Activated B cell treated with CpG ODN at 0.5 μM for 24 hours (primary cell): ENCODE measurements at regions not wholly inside any gene's neighbourhood (a gene's known extent, or its start where the extent isn't known, plus 50 kb on each side); places are given as distances from the start of the nearest gene placed in this dataset.

Experiments
- ATAC-seq: fragments of 200-7000 bp; cut with Tn5 transposase; one replicate; pipeline ENCODE4 v1.10.0; 2021; ENCODE audit warnings: low read depth, mild to moderate bottlenecking, moderate library complexity
- CTCF ChIA-PET: fragments of 350-600 bp; sonication (Branson Sonifier 250); formaldehyde crosslinking; loops from one replicate; lab custom pipeline; 2021; ENCODE audit warnings: antibody characterized with exemption; lab: Charles Lee
- POLR2A ChIA-PET: fragments of 350-600 bp; sonication (Branson Sonifier 250); formaldehyde crosslinking; loops from one replicate; lab custom pipeline; 2021; ENCODE audit warnings: antibody characterized with exemption; lab: Charles Lee
- DNase-seq: peaks from one replicate; pipeline ENCODE4 v3.0.0; 2022
- H3K27ac Mint-ChIP-seq: one replicate; pipeline ENCODE4 v1.8.0; 2020; ENCODE audit warnings: mixed read lengths
- H3K27me3 Mint-ChIP-seq: one replicate; pipeline ENCODE4 v1.8.0; 2021; ENCODE audit warnings: mixed read lengths
- H3K36me3 Mint-ChIP-seq: one replicate; pipeline ENCODE4 v1.8.0; 2021; ENCODE audit warnings: low read depth, mixed read lengths
- H3K4me1 Mint-ChIP-seq: one replicate; pipeline ENCODE4 v1.8.0; 2021; ENCODE audit warnings: mixed read lengths
- H3K4me3 Mint-ChIP-seq: one replicate; pipeline ENCODE4 v1.8.0; 2020; ENCODE audit warnings: mild to moderate bottlenecking, mixed read lengths
- H3K9me3 Mint-ChIP-seq: one replicate; pipeline ENCODE4 v1.8.0; 2020; ENCODE audit warnings: mixed read lengths
- CTCF ChIP-seq: fragments of 200-600 bp; IDR thresholded peaks from one replicate; pipeline ENCODE4 v1.8.0; 2022; ENCODE audit warnings: antibody characterized with exemption, mild to moderate bottlenecking
- intact Hi-C: fragments of 100-400 bp; cut with micrococcal nuclease; formaldehyde crosslinking; loops from one replicate; pipeline ENCODE4 v1.15.1; 2024

DNA sequence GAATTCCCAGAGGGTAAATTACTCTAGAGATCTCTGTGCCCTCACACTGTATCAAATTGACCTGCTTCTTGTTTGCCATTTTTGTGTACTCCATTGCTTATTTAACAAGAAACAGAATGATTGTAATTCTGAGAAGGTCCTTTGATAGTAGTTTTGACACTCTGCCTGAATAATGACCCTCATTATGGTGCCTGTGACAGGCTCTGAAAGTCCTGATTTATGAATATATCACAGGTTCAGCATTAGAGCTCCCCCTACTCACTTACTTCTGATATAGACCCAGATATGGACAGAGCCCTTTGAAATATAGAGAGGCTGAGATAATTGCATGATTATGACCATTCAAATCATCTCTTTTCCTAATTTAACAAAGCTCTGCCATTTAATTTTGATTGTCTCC, 465.2 kb downstream of the MDFIC start:
- Mint-ChIP-seq H3K27me3 (no peaks in the 10 kb centered on the region), H3K36me3 (no peaks in the 10 kb centered on the region), H3K4me1 (no peaks in the 10 kb centered on the region), H3K27ac (no peak overlapping the region), H3K4me3 (no peak overlapping the region), H3K9me3 (no peaks in the 10 kb centered on the region)
- CTCF ChIA-PET: interaction anchor here (1.2 kb wide), 1 partner anchor 522 kb away, joined by 4 read pairs; no protein-coding TSS in a partner anchor
- POLR2A ChIA-PET: no interaction called here
- no peak for TF ChIP-seq CTCF
- ATAC-seq (no peak), DNase-seq (no peak)
- intact Hi-C loops: no loop called here

- Mint-ChIP-seq H3K9me3 (no peaks in the 10 kb centered on the region), H3K27ac (no peak overlapping the region), H3K4me1 (no peaks in the 10 kb centered on the region), H3K4me3 (no peak overlapping the region), H3K36me3 (no peaks in the 10 kb centered on the region), H3K27me3 (peaks cover 9% of the 10 kb centered on the region)
- no peak for ATAC-seq
- POLR2A ChIA-PET: no interaction called here
- intact Hi-C loops: no loop called here
- CTCF ChIA-PET: no interaction called here
- DNase-seq: no peak
- no peak for TF ChIP-seq CTCF
These were observed 457.4 kb downstream of the MDFIC start for GRCh38 chr7:115379321-115379720.

- ChIA-PET CTCF (no interaction called here), POLR2A (no interaction called here)
- H3K36me3 Mint-ChIP-seq: no peaks in the 10 kb centered on the region
- H3K27ac Mint-ChIP-seq: no peak overlapping the region
- no peaks in the 10 kb centered on the region for H3K27me3 Mint-ChIP-seq
- H3K4me3 Mint-ChIP-seq: no peak overlapping the region
- TF ChIP-seq CTCF: no peak
- ATAC-seq (no peak), DNase-seq (no peak)
- H3K4me1 Mint-ChIP-seq: peaks cover 3% of the 10 kb centered on the region
- intact Hi-C loops: no loop called here
- H3K9me3 Mint-ChIP-seq: no peaks in the 10 kb centered on the region
These were observed 447.1 kb downstream of the MDFIC start for GRCh38 chr7:115368998-115369397.

GRCh38 chr7:115363916-115364315, 442.0 kb downstream of the MDFIC start:
- peaks cover 7% of the 10 kb centered on the region for H3K4me1 Mint-ChIP-seq
- no peak overlapping the region for H3K27ac Mint-ChIP-seq
- ATAC-seq (no peak), DNase-seq (no peak)
- intact Hi-C loops: no loop called here
- H3K4me3 Mint-ChIP-seq: no peak overlapping the region
- no peaks in the 10 kb centered on the region for H3K27me3 Mint-ChIP-seq
- H3K9me3 Mint-ChIP-seq: no peaks in the 10 kb centered on the region
- TF ChIP-seq CTCF: no peak
- no peaks in the 10 kb centered on the region for H3K36me3 Mint-ChIP-seq
- ChIA-PET POLR2A (no interaction called here), CTCF (no interaction called here)

GRCh38 chr7:115359955-115360354, 438.1 kb downstream of the MDFIC start:
- H3K4me3 Mint-ChIP-seq: no peak overlapping the region
- peaks cover 10% of the 10 kb centered on the region for H3K4me1 Mint-ChIP-seq
- H3K27me3 Mint-ChIP-seq: no peaks in the 10 kb centered on the region
- ATAC-seq: no peak
- intact Hi-C loops: loop anchor here (5.0 kb wide), 2 partner anchors 52 to 492 kb away; no protein-coding TSS in a partner anchor
- TF ChIP-seq CTCF: no peak
- no peaks in the 10 kb centered on the region for H3K9me3 Mint-ChIP-seq
- ChIA-PET POLR2A (no interaction called here), CTCF (no interaction called here)
- no peak overlapping the region for H3K27ac Mint-ChIP-seq
- no peak for DNase-seq
- H3K36me3 Mint-ChIP-seq: no peaks in the 10 kb centered on the region
